ENCODE measurements at regions not wholly inside any gene's neighbourhood (a gene's known extent, or its start where the extent isn't known, plus 50 kb on each side); places are given as distances from the start of the nearest gene placed in this dataset.

GRCh38 chr14:97592341-97592980 is 795.3 kb downstream of the VRK1 start:
- no peak overlapping the region for H3K4me3 ChIP-seq (ENCODE audit: low read depth, low read length)
- DNase-seq (ENCODE audit: low read depth) = no peak
- H3K36me3 ChIP-seq (ENCODE audit: control insufficient read depth, insufficient read depth, low read length) = no peaks in the 10 kb centered on the region
- TF ChIP-seq CTCF (IDR thresholded peaks at IDR 0.05; ENCODE audit: insufficient read depth, low read depth, low read length) = no peak
- H3K27me3 ChIP-seq (ENCODE audit: control insufficient read depth, insufficient read depth, low read length) = no peaks in the 10 kb centered on the region
- ChIA-PET CTCF (no interaction called here), POLR2A (no interaction called here)

GRCh38 chr14:97594306-97594705 is 797.1 kb downstream of the VRK1 start:
- POLR2A ChIA-PET = no interaction called here

DNA sequence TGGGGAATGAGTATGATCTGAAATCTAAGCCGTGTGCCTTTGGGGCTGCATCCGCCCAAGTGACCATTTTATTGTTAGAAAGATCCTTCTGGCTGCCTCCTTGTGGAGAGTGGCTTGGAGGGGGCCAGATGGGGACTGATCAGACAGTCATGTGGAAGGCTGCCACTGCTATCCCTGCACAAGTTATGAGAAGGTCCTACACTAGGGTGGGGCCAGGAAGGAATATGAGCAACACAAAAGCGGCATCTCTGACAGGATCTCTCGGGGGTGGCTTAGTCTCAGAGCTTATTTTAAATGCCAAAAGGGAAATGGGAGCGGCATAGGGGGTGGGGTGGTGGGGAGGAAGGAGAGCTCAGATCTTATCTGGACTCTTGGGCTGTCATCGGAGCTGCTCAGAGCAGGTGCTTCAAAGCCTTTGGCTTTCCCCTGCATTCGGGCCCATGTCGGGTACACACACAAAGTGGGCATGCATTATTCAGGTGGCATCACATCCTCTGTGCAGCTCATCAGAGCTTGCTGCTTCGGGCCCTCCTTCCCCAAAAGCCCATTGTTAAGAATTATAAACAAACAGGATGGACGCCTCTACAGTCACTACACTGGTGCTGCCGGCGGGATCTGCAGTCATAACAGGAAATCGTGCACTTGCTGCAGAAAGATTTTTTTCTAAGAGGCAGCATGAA is 805.4 kb downstream of the VRK1 start:
- POLR2A ChIA-PET = no interaction called here
- no peak for DNase-seq (ENCODE audit: low read depth)
- Histone ChIP-seq H3K4me3 (ENCODE audit: low read depth, low read length) (no peak overlapping the region), H3K36me3 (ENCODE audit: control insufficient read depth, insufficient read depth, low read length) (no peaks in the 10 kb centered on the region), H3K27me3 (ENCODE audit: control insufficient read depth, insufficient read depth, low read length) (no peaks in the 10 kb centered on the region)
- CTCF ChIA-PET = no interaction called here
- no peak for TF ChIP-seq CTCF (IDR thresholded peaks at IDR 0.05; ENCODE audit: insufficient read depth, low read depth, low read length)

More at GRCh38 chr14:97594306-97594705, 797.1 kb downstream of the VRK1 start:
- TF ChIP-seq CTCF (IDR thresholded peaks at IDR 0.05; ENCODE audit: insufficient read depth, low read depth, low read length) = no peak
- Histone ChIP-seq H3K27me3 (ENCODE audit: control insufficient read depth, insufficient read depth, low read length) (no peaks in the 10 kb centered on the region), H3K36me3 (ENCODE audit: control insufficient read depth, insufficient read depth, low read length) (no peaks in the 10 kb centered on the region), H3K4me3 (ENCODE audit: low read depth, low read length) (no peak overlapping the region)
- CTCF ChIA-PET = no interaction called here
- DNase-seq (ENCODE audit: low read depth) = no peak

GRCh38 chr14:97603201-97603600 is 806.0 kb downstream of the VRK1 start:
- no peak for DNase-seq (ENCODE audit: low read depth)
- no peak for TF ChIP-seq CTCF (IDR thresholded peaks at IDR 0.05; ENCODE audit: insufficient read depth, low read depth, low read length)
- Histone ChIP-seq H3K27me3 (ENCODE audit: control insufficient read depth, insufficient read depth, low read length) (no peaks in the 10 kb centered on the region), H3K4me3 (ENCODE audit: low read depth, low read length) (no peak overlapping the region), H3K36me3 (ENCODE audit: control insufficient read depth, insufficient read depth, low read length) (no peaks in the 10 kb centered on the region)
- POLR2A ChIA-PET = no interaction called here
- CTCF ChIA-PET = interaction anchor here (0.6 kb wide), 1 partner anchor 42 kb away, joined by 3 read pairs; no protein-coding TSS in a partner anchor

DNA sequence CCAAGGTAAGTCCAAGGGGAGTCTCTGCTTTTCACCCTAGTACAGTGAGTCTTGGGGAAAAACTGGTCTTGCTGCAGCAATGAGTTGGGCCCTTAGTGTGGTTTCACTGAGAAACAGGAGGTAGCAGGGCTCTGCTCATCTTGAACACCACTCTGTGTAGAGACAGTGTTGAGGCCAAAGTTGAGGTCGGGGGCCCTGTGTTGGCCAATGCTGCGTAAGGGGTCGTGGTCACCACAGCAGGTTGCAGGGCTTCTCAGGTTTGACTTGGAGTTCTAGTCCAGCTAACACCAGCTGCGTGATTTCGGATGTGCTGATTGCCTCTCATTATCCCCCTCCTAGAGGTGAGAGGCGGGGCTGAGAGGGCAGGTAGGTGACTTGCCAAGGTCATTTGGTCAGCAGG is 807.5 kb downstream of the VRK1 start:
- TF ChIP-seq CTCF (IDR thresholded peaks at IDR 0.05; ENCODE audit: insufficient read depth, low read depth, low read length) = no peak
- no peaks in the 10 kb centered on the region for H3K36me3 ChIP-seq (ENCODE audit: control insufficient read depth, insufficient read depth, low read length)
- no peaks in the 10 kb centered on the region for H3K27me3 ChIP-seq (ENCODE audit: control insufficient read depth, insufficient read depth, low read length)
- no peak for DNase-seq (ENCODE audit: low read depth)
- POLR2A ChIA-PET = no interaction called here
- CTCF ChIA-PET = no interaction called here
- no peak overlapping the region for H3K4me3 ChIP-seq (ENCODE audit: low read depth, low read length)
